Heart left ventricle (tissue), 13 donors: ENCODE measurements at regions not wholly inside any gene's neighbourhood (a gene's known extent, or its start where the extent isn't known, plus 50 kb on each side); places are given as distances from the start of the nearest gene placed in this dataset.

Experiments
- CTCF ChIP-seq, 12 donors: fragments of 200-600 bp; sonication (generic) in 4 of 12; IDR thresholded peaks; one replicate each; pipeline versions ENCODE4 v1.5.0 to v1.8.0; 2018 to 2022; ENCODE audit warnings: antibody characterized with exemption in 12 of 12, mild to moderate bottlenecking in 5 of 12
- POLR2A ChIP-seq, 2 donors: fragments of 450-650 bp; IDR thresholded peaks; one replicate each; pipeline ENCODE4 v1.6.1; 2017; ENCODE audit warnings: antibody characterized with exemption in 2 of 2, mild to moderate bottlenecking in 2 of 2, moderate library complexity in 2 of 2
- donor health status: ischemic (EF 13 %, LVEDD 7.1; RV severe dilation, severe dysfunction).
- donor health status: DM: no; HTN: yes; CAD: no.
- donor health status: DM: no; HTN: no; CAD: no.
- donor health status: ischemic (EF 25% LVEDD 6.9; RV normal size, moderate dysfunction).
- donor health status: ischemic (EF 25% LVEDD 5.7; RV mildly dilated, moderate dysfunction).
- donor health status: ischemic (EF 35%, LVEDD 5.7; RV mildly dilated, moderate dysfunction).
- donor health status: nonischemic (EF 11% LVEDD 7.7; RV severe dilation, severe dysfunction).
- donor health status: DM: yes; HTN: yes; CAD: no.
- donor health status: PGD.
- donor health status: ischemic (EF 29% LVEDD 5.4; RV normal size, mild dysfunction).
- donor health status: nonischemic (EF 23%, LVEDD 6.1; RV moderate dilation, normal function).

DNA sequence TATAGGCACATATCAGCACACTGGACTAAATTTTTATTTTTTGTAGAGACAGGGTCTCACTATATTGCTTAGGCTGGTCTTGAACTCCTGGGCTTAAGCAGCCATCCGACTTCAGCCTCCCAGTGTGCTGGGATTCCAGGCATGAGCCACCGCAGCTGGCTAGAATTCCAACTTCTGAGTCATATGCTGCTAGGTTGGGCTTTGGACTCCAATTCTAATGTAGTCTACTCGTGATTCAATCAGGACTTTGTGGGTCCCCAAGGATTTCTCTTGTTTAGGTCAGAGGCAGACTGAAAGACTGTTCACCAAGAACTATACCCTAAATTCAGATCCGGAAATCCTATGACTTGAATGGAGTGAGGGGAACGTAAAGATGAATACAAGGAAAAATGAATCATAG is 68.2 kb upstream of the CHD1 start:
- TF ChIP-seq POLR2A (IDR thresholded peaks at IDR 0.05) (no peak), CTCF (IDR thresholded peaks at IDR 0.05) (no peak)
